ENCODE measurements at regions not wholly inside any gene's neighbourhood (a gene's known extent, or its start where the extent isn't known, plus 50 kb on each side); places are given as distances from the start of the nearest gene placed in this dataset.

GRCh38 chr5:86684222-86684621 lies 66.5 kb downstream of the COX7C start:
- POLR2A ChIA-PET: no interaction called here
- TF ChIP-seq CTCF (IDR thresholded peaks at IDR 0.05; ENCODE audit: low read depth, low read length): no peak
- Histone ChIP-seq H3K27ac (ENCODE audit: low read depth, low read length) (no peak overlapping the region), H3K27me3 (ENCODE audit: control insufficient read depth, insufficient read depth, low read length) (no peaks in the 10 kb centered on the region), H3K4me3 (ENCODE audit: low read depth, low read length) (no peak overlapping the region), H3K9me3 (ENCODE audit: control insufficient read depth, insufficient read depth, low read length) (no peaks in the 10 kb centered on the region)
- CTCF ChIA-PET: no interaction called here
- no peak for DNase-seq (ENCODE audit: low read depth, low spot score)

GRCh38 chr5:86686046-86686445 lies 68.3 kb downstream of the COX7C start:
- DNase-seq (ENCODE audit: low read depth, low spot score): no peak
- H3K4me3 ChIP-seq (ENCODE audit: low read depth, low read length): no peak overlapping the region
- H3K27ac ChIP-seq (ENCODE audit: low read depth, low read length): no peak overlapping the region
- TF ChIP-seq CTCF (IDR thresholded peaks at IDR 0.05; ENCODE audit: low read depth, low read length): no peak
- H3K27me3 ChIP-seq (ENCODE audit: control insufficient read depth, insufficient read depth, low read length): no peaks in the 10 kb centered on the region
- ChIA-PET CTCF (no interaction called here), POLR2A (no interaction called here)
- H3K9me3 ChIP-seq (ENCODE audit: control insufficient read depth, insufficient read depth, low read length): no peaks in the 10 kb centered on the region

- ChIA-PET CTCF (no interaction called here), POLR2A (no interaction called here)
- no peak for DNase-seq (ENCODE audit: low read depth, low spot score)
- Histone ChIP-seq H3K27ac (ENCODE audit: low read depth, low read length) (no peak overlapping the region), H3K27me3 (ENCODE audit: control insufficient read depth, insufficient read depth, low read length) (no peaks in the 10 kb centered on the region), H3K9me3 (ENCODE audit: control insufficient read depth, insufficient read depth, low read length) (no peaks in the 10 kb centered on the region), H3K4me3 (ENCODE audit: low read depth, low read length) (no peak overlapping the region)
- no peak for TF ChIP-seq CTCF (IDR thresholded peaks at IDR 0.05; ENCODE audit: low read depth, low read length)
Observed at GRCh38 chr5:86688406-86688805, 70.7 kb downstream of the COX7C start.

- Histone ChIP-seq H3K27me3 (ENCODE audit: control insufficient read depth, insufficient read depth, low read length) (no peaks in the 10 kb centered on the region), H3K9me3 (ENCODE audit: control insufficient read depth, insufficient read depth, low read length) (no peaks in the 10 kb centered on the region), H3K27ac (ENCODE audit: low read depth, low read length) (no peak overlapping the region), H3K4me3 (ENCODE audit: low read depth, low read length) (no peak overlapping the region)
- ChIA-PET CTCF (interaction anchor here (1.1 kb wide), 1 partner anchor 10 kb away, joined by 3 read pairs; no protein-coding TSS in a partner anchor), POLR2A (no interaction called here)
- no peak for TF ChIP-seq CTCF (IDR thresholded peaks at IDR 0.05; ENCODE audit: low read depth, low read length)
- DNase-seq (ENCODE audit: low read depth, low spot score): no peak
Observed at GRCh38 chr5:86689103-86689729, 71.5 kb downstream of the COX7C start.

GRCh38 chr5:86709157-86709881 lies 91.6 kb downstream of the COX7C start:
- Histone ChIP-seq H3K4me3 (ENCODE audit: low read depth, low read length) (no peak overlapping the region), H3K9me3 (ENCODE audit: control insufficient read depth, insufficient read depth, low read length) (no peaks in the 10 kb centered on the region), H3K27ac (ENCODE audit: low read depth, low read length) (no peak overlapping the region), H3K27me3 (ENCODE audit: control insufficient read depth, insufficient read depth, low read length) (no peaks in the 10 kb centered on the region)
- no peak for DNase-seq (ENCODE audit: low read depth, low spot score)
- no peak for TF ChIP-seq CTCF (IDR thresholded peaks at IDR 0.05; ENCODE audit: low read depth, low read length)
- CTCF ChIA-PET: no interaction called here
- POLR2A ChIA-PET: no interaction called here
